GM19372 (cell line): ENCODE measurements at regions not wholly inside any gene's neighbourhood (a gene's known extent, or its start where the extent isn't known, plus 50 kb on each side); places are given as distances from the start of the nearest gene placed in this dataset.

ENCODE experiments used
- ATAC-seq: cut with Tn5 transposase; IDR thresholded peaks from one replicate; pipeline ENCODE4 v1.9.1; 2021; ENCODE audit warnings: mild to moderate bottlenecking, low read depth, moderate library complexity; ENCODE audit not compliant: unreplicated experiment

- ATAC-seq = no peak
Measured at GRCh38 chr10:36342781-36343180, 700.7 kb upstream of the FZD8 start.

GRCh38 chr10:36341471-36341870 is 699.4 kb upstream of the FZD8 start:
- ATAC-seq = no peak

- no peak for ATAC-seq
Measured at GRCh38 chr10:36336315-36336714, 694.2 kb upstream of the FZD8 start.

GRCh38 chr10:36333446-36333845 is 691.4 kb upstream of the FZD8 start:
- no peak for ATAC-seq

GRCh38 chr10:36332926-36333325 is 690.8 kb upstream of the FZD8 start:
- ATAC-seq = no peak

- ATAC-seq = no peak
Measured at GRCh38 chr10:36331121-36331520, 689.0 kb upstream of the FZD8 start.

- no peak for ATAC-seq
Measured at GRCh38 chr10:36325815-36326214, 683.7 kb upstream of the FZD8 start.

GRCh38 chr10:36324831-36325230 is 682.7 kb upstream of the FZD8 start:
- no peak for ATAC-seq

GRCh38 chr10:36313142-36313541 is 671.0 kb upstream of the FZD8 start:
- ATAC-seq = no peak

GRCh38 chr10:36303896-36304295 is 661.8 kb upstream of the FZD8 start:
- no peak for ATAC-seq

- ATAC-seq = no peak
Measured at GRCh38 chr10:36302086-36302485, 660.0 kb upstream of the FZD8 start.

- no peak for ATAC-seq
Measured at GRCh38 chr10:36301539-36301938, 659.4 kb upstream of the FZD8 start.

GRCh38 chr10:36301139-36301538 is 659.0 kb upstream of the FZD8 start:
- ATAC-seq = no peak

- ATAC-seq = no peak
Measured at GRCh38 chr10:36283827-36284226, 641.7 kb upstream of the FZD8 start.

GRCh38 chr10:36281831-36282331 is 639.8 kb upstream of the FZD8 start:
- ATAC-seq = no peak

- no peak for ATAC-seq
Measured at GRCh38 chr10:36280890-36281499, 638.9 kb upstream of the FZD8 start.

- no peak for ATAC-seq
Measured at GRCh38 chr10:36280321-36280741, 638.2 kb upstream of the FZD8 start.

- no peak for ATAC-seq
Measured at GRCh38 chr10:36278176-36278575, 636.1 kb upstream of the FZD8 start.

GRCh38 chr10:36277459-36277858 is 635.4 kb upstream of the FZD8 start:
- ATAC-seq = no peak

GRCh38 chr10:36271627-36272340 is 629.7 kb upstream of the FZD8 start:
- no peak for ATAC-seq

- no peak for ATAC-seq
Measured at GRCh38 chr10:36269222-36269621, 627.1 kb upstream of the FZD8 start.

- ATAC-seq = no peak
Measured at GRCh38 chr10:36266923-36267322, 624.8 kb upstream of the FZD8 start.
